Type B pancreatic cell (in vitro differentiated cells): ENCODE measurements at regions not wholly inside any gene's neighbourhood (a gene's known extent, or its start where the extent isn't known, plus 50 kb on each side); places are given as distances from the start of the nearest gene placed in this dataset.
A peak's percentile ranks its signal among the peaks of the same experiment; 100 is the strongest.

Experiments
- DNase-seq: peaks from one replicate; pipeline ENCODE4 v3.0.0; 2021; ENCODE audit warnings: mixed read lengths; ENCODE audit not compliant: unreplicated experiment; ENCODE audit errors: extremely low spot score
- H3K27ac Mint-ChIP-seq: 2 replicates; pipeline ENCODE4 v1.8.0; 2021; ENCODE audit warnings: mild to moderate bottlenecking, mixed read lengths
- H3K27me3 Mint-ChIP-seq: 2 replicates; pipeline ENCODE4 v1.8.0; 2021; ENCODE audit warnings: mixed read lengths
- H3K36me3 Mint-ChIP-seq: 2 replicates; pipeline ENCODE4 v1.8.0; 2021; ENCODE audit warnings: mixed read lengths
- H3K4me1 Mint-ChIP-seq: one replicate; pipeline ENCODE4 v1.8.0; 2021; ENCODE audit warnings: mixed read lengths; ENCODE audit not compliant: unreplicated experiment
- H3K4me3 Mint-ChIP-seq: 2 replicates; pipeline ENCODE4 v1.8.0; 2021; ENCODE audit warnings: mild to moderate bottlenecking, mixed read lengths
- H3K9me3 Mint-ChIP-seq: 2 replicates; pipeline ENCODE4 v1.8.0; 2021; ENCODE audit warnings: mixed read lengths
- TF ChIP-seq, protein P1 (sequence below): fragments of 200-600 bp; sonication (generic); conservative IDR thresholded peaks from 2 replicates; pipeline ENCODE4 v1.5.0; 2021; ENCODE audit warnings: antibody characterized with exemption, mild to moderate bottlenecking

DNA sequence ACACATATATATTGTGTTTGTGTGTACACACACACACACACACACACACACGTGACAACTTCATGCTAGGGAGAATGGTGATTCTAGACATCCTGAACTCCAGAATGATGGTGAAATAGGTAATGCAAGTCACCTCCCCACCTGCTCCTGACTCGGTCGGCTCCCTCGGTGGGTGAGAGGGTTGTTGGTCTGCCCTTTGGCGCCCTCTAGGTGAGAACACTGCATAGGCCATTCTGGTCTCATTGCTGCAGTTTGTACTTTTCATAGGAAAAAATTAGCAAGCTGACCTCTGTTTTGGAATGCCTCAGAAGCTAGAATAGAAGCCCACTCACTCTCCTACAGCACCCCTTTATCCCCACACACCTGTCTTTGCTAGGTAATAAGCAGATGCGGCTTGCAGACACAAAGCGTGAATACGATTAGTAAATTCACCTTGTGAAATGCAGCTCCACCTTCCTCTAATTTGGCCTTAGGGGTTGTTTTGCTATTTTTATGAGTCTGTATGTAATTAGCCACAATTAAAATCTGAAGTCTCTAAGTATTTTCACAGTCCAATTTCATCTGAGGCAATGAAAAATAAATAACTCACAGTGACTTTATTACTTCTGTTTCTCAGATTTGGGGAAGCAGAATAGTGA, 130.0 kb upstream of the KCNJ15 start:
- peaks cover 23% of the 10 kb centered on the region for H3K27me3 Mint-ChIP-seq

GRCh38 chr21:38129711-38130110, 127.1 kb upstream of the KCNJ15 start:
- H3K27me3 Mint-ChIP-seq, result peaks cover 23% of the 10 kb centered on the region
- H3K4me1 Mint-ChIP-seq, result no peaks in the 10 kb centered on the region
- no peak overlapping the region for H3K4me3 Mint-ChIP-seq
- TF ChIP-seq, protein P1, sequence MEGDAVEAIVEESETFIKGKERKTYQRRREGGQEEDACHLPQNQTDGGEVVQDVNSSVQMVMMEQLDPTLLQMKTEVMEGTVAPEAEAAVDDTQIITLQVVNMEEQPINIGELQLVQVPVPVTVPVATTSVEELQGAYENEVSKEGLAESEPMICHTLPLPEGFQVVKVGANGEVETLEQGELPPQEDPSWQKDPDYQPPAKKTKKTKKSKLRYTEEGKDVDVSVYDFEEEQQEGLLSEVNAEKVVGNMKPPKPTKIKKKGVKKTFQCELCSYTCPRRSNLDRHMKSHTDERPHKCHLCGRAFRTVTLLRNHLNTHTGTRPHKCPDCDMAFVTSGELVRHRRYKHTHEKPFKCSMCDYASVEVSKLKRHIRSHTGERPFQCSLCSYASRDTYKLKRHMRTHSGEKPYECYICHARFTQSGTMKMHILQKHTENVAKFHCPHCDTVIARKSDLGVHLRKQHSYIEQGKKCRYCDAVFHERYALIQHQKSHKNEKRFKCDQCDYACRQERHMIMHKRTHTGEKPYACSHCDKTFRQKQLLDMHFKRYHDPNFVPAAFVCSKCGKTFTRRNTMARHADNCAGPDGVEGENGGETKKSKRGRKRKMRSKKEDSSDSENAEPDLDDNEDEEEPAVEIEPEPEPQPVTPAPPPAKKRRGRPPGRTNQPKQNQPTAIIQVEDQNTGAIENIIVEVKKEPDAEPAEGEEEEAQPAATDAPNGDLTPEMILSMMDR, result no peak
- DNase-seq, result no peak
- no peaks in the 10 kb centered on the region for H3K36me3 Mint-ChIP-seq
- H3K27ac Mint-ChIP-seq, result no peak overlapping the region
- H3K9me3 Mint-ChIP-seq, result no peaks in the 10 kb centered on the region

More for the DNA sequence above, 130.0 kb upstream of the KCNJ15 start:
- TF ChIP-seq, protein P1, result peak; percentile 82
- Mint-ChIP-seq H3K4me1 (no peaks in the 10 kb centered on the region), H3K36me3 (no peaks in the 10 kb centered on the region), H3K9me3 (no peaks in the 10 kb centered on the region), H3K27ac (no peak overlapping the region), H3K4me3 (no peak overlapping the region)
- peak; percentile 75 for DNase-seq

DNA sequence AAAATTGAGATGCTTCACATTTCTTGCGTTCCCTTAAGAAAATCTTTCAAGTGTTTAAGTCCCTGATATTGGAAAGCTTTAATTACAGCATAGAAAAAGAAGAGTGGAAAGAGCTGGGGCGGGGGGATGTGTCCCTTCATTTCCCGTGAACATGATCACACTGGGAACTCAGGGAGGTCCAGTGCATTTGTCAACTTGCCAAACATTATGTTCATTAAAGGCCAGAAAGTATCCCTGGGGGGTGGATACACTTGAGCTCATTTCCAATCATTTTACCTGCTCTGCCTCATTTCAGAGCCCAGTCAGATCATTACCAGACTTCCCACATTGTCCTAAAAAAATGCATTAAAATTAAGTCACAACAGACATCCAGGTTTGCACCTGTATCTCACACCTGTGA, 123.6 kb upstream of the KCNJ15 start:
- no peak for DNase-seq
- Mint-ChIP-seq H3K9me3 (no peaks in the 10 kb centered on the region), H3K4me1 (no peaks in the 10 kb centered on the region), H3K27ac (no peak overlapping the region), H3K36me3 (no peaks in the 10 kb centered on the region), H3K4me3 (no peak overlapping the region), H3K27me3 (peaks cover 20% of the 10 kb centered on the region)
- TF ChIP-seq, protein P1, result no peak

DNA sequence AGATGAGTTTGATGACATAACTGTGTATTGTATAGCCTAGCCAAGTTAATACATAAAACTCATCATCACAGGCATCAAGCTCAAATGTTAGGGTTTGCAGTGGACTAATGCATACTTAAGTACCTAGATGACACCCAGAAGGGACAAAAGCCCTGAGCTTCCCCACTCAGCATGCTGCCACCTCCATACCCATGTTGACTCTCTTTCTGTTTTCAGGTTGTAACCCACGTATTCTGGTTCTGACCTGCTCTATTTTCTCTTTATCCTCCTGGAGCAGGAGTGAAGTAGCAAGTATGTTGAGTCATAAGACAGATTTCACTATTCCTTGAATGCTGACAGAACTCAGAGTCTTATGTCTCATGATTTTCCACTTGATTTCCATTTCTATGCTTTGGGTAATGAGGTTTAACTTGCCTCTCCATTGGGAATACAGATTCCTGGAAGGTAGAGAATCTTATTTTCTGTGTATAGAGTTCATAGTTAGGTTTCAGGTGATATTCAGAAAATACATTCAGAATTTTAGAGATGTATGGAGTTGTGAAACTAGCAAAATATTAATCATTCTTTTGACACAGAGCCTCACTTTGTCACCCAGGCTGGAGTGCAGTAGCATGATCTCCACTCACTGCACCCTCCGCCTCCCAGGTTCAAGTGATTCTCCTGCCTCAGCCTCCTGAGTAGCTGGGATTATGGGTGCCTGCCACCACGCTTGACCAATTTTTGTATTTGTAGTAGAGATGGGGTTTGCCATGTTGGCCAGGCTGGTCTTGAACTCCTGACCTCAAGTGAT, 122.5 kb upstream of the KCNJ15 start:
- TF ChIP-seq, protein P1, result no peak
- DNase-seq, result no peak
- no peak overlapping the region for H3K27ac Mint-ChIP-seq
- H3K27me3 Mint-ChIP-seq, result peaks cover 14% of the 10 kb centered on the region
- no peaks in the 10 kb centered on the region for H3K9me3 Mint-ChIP-seq
- no peak overlapping the region for H3K4me3 Mint-ChIP-seq
- no peaks in the 10 kb centered on the region for H3K36me3 Mint-ChIP-seq
- H3K4me1 Mint-ChIP-seq, result no peaks in the 10 kb centered on the region

- H3K4me1 Mint-ChIP-seq, result peaks cover 9% of the 10 kb centered on the region
- H3K27me3 Mint-ChIP-seq, result peaks cover under 1% of the 10 kb centered on the region
- H3K4me3 Mint-ChIP-seq, result no peak overlapping the region
- TF ChIP-seq, protein P1, result no peak
- no peak overlapping the region for H3K27ac Mint-ChIP-seq
- DNase-seq, result no peak
- no peaks in the 10 kb centered on the region for H3K9me3 Mint-ChIP-seq
- no peaks in the 10 kb centered on the region for H3K36me3 Mint-ChIP-seq
Measured at GRCh38 chr21:38136201-38136600, 120.6 kb upstream of the KCNJ15 start.
